ENCODE measurements at regions not wholly inside any gene's neighbourhood (a gene's known extent, or its start where the extent isn't known, plus 50 kb on each side); places are given as distances from the start of the nearest gene placed in this dataset.

GRCh38 chr6:97406633-97407032 is 123.6 kb upstream of the MMS22L start:
- ChIA-PET POLR2A (ENCODE audit: low non-redundant PET) (no interaction called here), CTCF (no interaction called here)
- H3K36me3 ChIP-seq (ENCODE audit: insufficient read depth, low read length, poor library complexity, severe bottlenecking): no peaks in the 10 kb centered on the region
- H3K27ac ChIP-seq (ENCODE audit: low read depth, low read length, poor library complexity, severe bottlenecking): no peak overlapping the region
- no peaks in the 10 kb centered on the region for H3K9me3 ChIP-seq (ENCODE audit: low read depth, low read length, poor library complexity, severe bottlenecking)
- intact Hi-C loops (cut with micrococcal nuclease; ENCODE audit: unreplicated experiment): no loop called here
- BruUV-seq (replicated peaks): no TSS peak
- H3K4me1 ChIP-seq (ENCODE audit: insufficient read depth, low read length, poor library complexity, severe bottlenecking): no peaks in the 10 kb centered on the region
- no peaks in the 10 kb centered on the region for H3K27me3 ChIP-seq (replicated peaks; ENCODE audit: insufficient read depth, low read depth, low read length, poor library complexity)
- H3K4me3 ChIP-seq (ENCODE audit: low read depth, low read length, poor library complexity, severe bottlenecking): no peak overlapping the region
- DNase-seq (ENCODE audit: low spot score): no peak
- no peak for TF ChIP-seq EZH2 (IDR thresholded peaks at IDR 0.05; ENCODE audit: borderline replicate concordance, low read depth, low read length, poor library complexity, severe bottlenecking)
- TF ChIP-seq, protein P1, sequence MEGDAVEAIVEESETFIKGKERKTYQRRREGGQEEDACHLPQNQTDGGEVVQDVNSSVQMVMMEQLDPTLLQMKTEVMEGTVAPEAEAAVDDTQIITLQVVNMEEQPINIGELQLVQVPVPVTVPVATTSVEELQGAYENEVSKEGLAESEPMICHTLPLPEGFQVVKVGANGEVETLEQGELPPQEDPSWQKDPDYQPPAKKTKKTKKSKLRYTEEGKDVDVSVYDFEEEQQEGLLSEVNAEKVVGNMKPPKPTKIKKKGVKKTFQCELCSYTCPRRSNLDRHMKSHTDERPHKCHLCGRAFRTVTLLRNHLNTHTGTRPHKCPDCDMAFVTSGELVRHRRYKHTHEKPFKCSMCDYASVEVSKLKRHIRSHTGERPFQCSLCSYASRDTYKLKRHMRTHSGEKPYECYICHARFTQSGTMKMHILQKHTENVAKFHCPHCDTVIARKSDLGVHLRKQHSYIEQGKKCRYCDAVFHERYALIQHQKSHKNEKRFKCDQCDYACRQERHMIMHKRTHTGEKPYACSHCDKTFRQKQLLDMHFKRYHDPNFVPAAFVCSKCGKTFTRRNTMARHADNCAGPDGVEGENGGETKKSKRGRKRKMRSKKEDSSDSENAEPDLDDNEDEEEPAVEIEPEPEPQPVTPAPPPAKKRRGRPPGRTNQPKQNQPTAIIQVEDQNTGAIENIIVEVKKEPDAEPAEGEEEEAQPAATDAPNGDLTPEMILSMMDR (conservative IDR thresholded peaks at IDR 0.05; ENCODE audit: low read depth, low read length): no peak

DNA sequence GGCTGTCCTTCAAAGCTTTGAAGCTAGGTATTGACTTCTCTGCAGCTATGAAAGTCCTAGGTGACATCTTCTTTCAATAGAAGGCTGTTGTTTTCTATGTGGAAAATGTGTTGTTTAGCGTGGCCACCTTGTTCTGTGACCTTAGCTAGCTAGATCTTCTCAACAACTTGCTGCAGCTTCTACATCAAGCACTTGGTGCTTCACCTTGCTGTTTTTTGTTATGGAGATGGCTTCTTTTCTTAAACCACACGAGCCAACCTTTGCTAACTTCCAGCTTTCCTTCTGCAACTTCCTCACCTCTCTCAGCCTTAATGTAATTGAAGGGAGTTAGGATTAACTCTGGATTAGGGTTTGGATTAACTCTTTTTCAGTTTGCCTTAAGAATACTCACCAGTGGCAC is 128.6 kb upstream of the MMS22L start:
- POLR2A ChIA-PET (ENCODE audit: low non-redundant PET): no interaction called here
- TF ChIP-seq EZH2 (IDR thresholded peaks at IDR 0.05; ENCODE audit: borderline replicate concordance, low read depth, low read length, poor library complexity, severe bottlenecking): no peak
- TF ChIP-seq, protein P1 (conservative IDR thresholded peaks at IDR 0.05; ENCODE audit: low read depth, low read length): no peak
- intact Hi-C loops (cut with micrococcal nuclease; ENCODE audit: unreplicated experiment): no loop called here
- BruUV-seq (replicated peaks): no TSS peak
- DNase-seq (ENCODE audit: low spot score): no peak
- Histone ChIP-seq H3K9me3 (ENCODE audit: low read depth, low read length, poor library complexity, severe bottlenecking) (no peaks in the 10 kb centered on the region), H3K4me3 (ENCODE audit: low read depth, low read length, poor library complexity, severe bottlenecking) (no peak overlapping the region), H3K27ac (ENCODE audit: low read depth, low read length, poor library complexity, severe bottlenecking) (no peak overlapping the region), H3K27me3 (replicated peaks; ENCODE audit: insufficient read depth, low read depth, low read length, poor library complexity) (no peaks in the 10 kb centered on the region), H3K4me1 (ENCODE audit: insufficient read depth, low read length, poor library complexity, severe bottlenecking) (no peaks in the 10 kb centered on the region), H3K36me3 (ENCODE audit: insufficient read depth, low read length, poor library complexity, severe bottlenecking) (no peaks in the 10 kb centered on the region)
- CTCF ChIA-PET: no interaction called here

- TF ChIP-seq, protein P1 (conservative IDR thresholded peaks at IDR 0.05; ENCODE audit: low read depth, low read length): no peak
- no peak for TF ChIP-seq EZH2 (IDR thresholded peaks at IDR 0.05; ENCODE audit: borderline replicate concordance, low read depth, low read length, poor library complexity, severe bottlenecking)
- ChIA-PET POLR2A (ENCODE audit: low non-redundant PET) (no interaction called here), CTCF (no interaction called here)
- Histone ChIP-seq H3K27ac (ENCODE audit: low read depth, low read length, poor library complexity, severe bottlenecking) (no peak overlapping the region), H3K4me1 (ENCODE audit: insufficient read depth, low read length, poor library complexity, severe bottlenecking) (no peaks in the 10 kb centered on the region), H3K9me3 (ENCODE audit: low read depth, low read length, poor library complexity, severe bottlenecking) (no peaks in the 10 kb centered on the region), H3K27me3 (replicated peaks; ENCODE audit: insufficient read depth, low read depth, low read length, poor library complexity) (no peaks in the 10 kb centered on the region), H3K36me3 (ENCODE audit: insufficient read depth, low read length, poor library complexity, severe bottlenecking) (no peaks in the 10 kb centered on the region), H3K4me3 (ENCODE audit: low read depth, low read length, poor library complexity, severe bottlenecking) (no peak overlapping the region)
- DNase-seq (ENCODE audit: low spot score): no peak
- BruUV-seq (replicated peaks): no TSS peak
- intact Hi-C loops (cut with micrococcal nuclease; ENCODE audit: unreplicated experiment): no loop called here
These were observed 129.5 kb upstream of the MMS22L start for GRCh38 chr6:97412511-97412910.
